K562 (cell line): ENCODE measurements at regions not wholly inside any gene's neighbourhood (a gene's known extent, or its start where the extent isn't known, plus 50 kb on each side); places are given as distances from the start of the nearest gene placed in this dataset.

Experiments
- DIDO1 ChIP-seq: fragments of 450-650 bp; IDR thresholded peaks from 2 replicates; pipeline ENCODE4 v1.6.1; 2016; ENCODE audit warnings: low read depth, missing biosample characterization, missing genetic modification characterization
- DMBX1 ChIP-seq: fragments of 250-450 bp; sonication (Bioruptor Pico); IDR thresholded peaks from 2 replicates; pipeline ENCODE4 v1.8.0; 2022; ENCODE audit warnings: inconsistent platforms, mild to moderate bottlenecking, moderate library complexity, borderline replicate concordance
- FOXJ2 ChIP-seq: fragments of 200-800 bp; sonication (Bioruptor generic); IDR thresholded peaks from 2 replicates; pipeline ENCODE4 v1.6.1; 2016; ENCODE audit warnings: missing genetic modification characterization, missing compliant biosample characterization
- GTF2A2 ChIP-seq: IDR thresholded peaks from 2 replicates; pipeline ENCODE4 v1.6.1; 2016; ENCODE audit warnings: mild to moderate bottlenecking, missing genetic modification characterization, missing compliant biosample characterization
- HDGF ChIP-seq: fragments of 450-650 bp; IDR thresholded peaks from 2 replicates; pipeline ENCODE4 v1.6.1; 2016
- HNRNPLL ChIP-seq: fragments of 200-400 bp; formaldehyde crosslinking; IDR thresholded peaks from 2 replicates; pipeline ENCODE4 v1.6.1; 2017; ENCODE audit warnings: low read length, low read depth, mild to moderate bottlenecking; ENCODE audit not compliant: poor library complexity, severe bottlenecking
- MAFK ChIP-seq: IDR thresholded peaks from 2 replicates; pipeline ENCODE4 v1.6.1; 2011; ENCODE audit warnings: low read length, improper control_type of control experiment
- MAX ChIP-seq: sonication (generic); formaldehyde crosslinking; IDR thresholded peaks from 2 replicates; pipeline ENCODE4 v1.9.0; 2022; ENCODE audit warnings: mild to moderate bottlenecking, missing genetic modification reagents
- MCM5 ChIP-seq: fragments of 450-650 bp; IDR thresholded peaks from 2 replicates; pipeline ENCODE4 v1.6.1; 2016; ENCODE audit warnings: low read depth
- MTA2 ChIP-seq: fragments of 450-650 bp; IDR thresholded peaks from 2 replicates; pipeline ENCODE4 v1.6.1; 2016; ENCODE audit warnings: low read depth
- NCOA2 ChIP-seq, 2 experiments: fragments of 450-650 bp; IDR thresholded peaks; 2 replicates each; pipeline ENCODE4 v1.6.1; 2018; ENCODE audit warnings: mild to moderate bottlenecking in 2 of 2, moderate library complexity in 1 of 2; ENCODE audit not compliant: partially characterized antibody in 2 of 2
- PHTF2 ChIP-seq: fragments of 250-450 bp; sonication (Bioruptor Pico); IDR thresholded peaks from 2 replicates; pipeline ENCODE4 v1.5.0; 2021; ENCODE audit warnings: mild to moderate bottlenecking
- POLR2AphosphoS5 ChIP-seq: IDR thresholded peaks from 2 replicates; pipeline ENCODE4 v1.6.1; 2011; ENCODE audit warnings: mild to moderate bottlenecking, low read depth, low read length, moderate library complexity; ENCODE audit not compliant: control insufficient read depth, insufficient read depth
- PTBP1 ChIP-seq: fragments of 200-400 bp; formaldehyde crosslinking; IDR thresholded peaks from 2 replicates; pipeline ENCODE4 v1.6.1; 2017; ENCODE audit warnings: low read depth, low read length
- RBM22 ChIP-seq: fragments of 200-400 bp; formaldehyde crosslinking; IDR thresholded peaks from 2 replicates; pipeline ENCODE4 v1.6.1; 2018; ENCODE audit warnings: low read length, low read depth; ENCODE audit not compliant: poor library complexity, severe bottlenecking
- RBM34 ChIP-seq: fragments of 200-400 bp; formaldehyde crosslinking; IDR thresholded peaks from 2 replicates; pipeline ENCODE4 v1.6.1; 2018; ENCODE audit warnings: low read length, borderline replicate concordance; ENCODE audit not compliant: insufficient read depth
- SRSF9 ChIP-seq: fragments of 200-400 bp; formaldehyde crosslinking; IDR thresholded peaks from 2 replicates; pipeline ENCODE4 v1.6.1; 2017; ENCODE audit warnings: low read depth, low read length, borderline replicate concordance
- STAG1 ChIP-seq: sonication (generic); formaldehyde crosslinking; IDR thresholded peaks from 2 replicates; pipeline ENCODE4 v1.5.0; 2020; ENCODE audit warnings: missing genetic modification reagents, borderline replicate concordance
- TCF15 ChIP-seq: fragments of 250-450 bp; sonication (Bioruptor Pico); IDR thresholded peaks from 2 replicates; pipeline ENCODE4 v1.8.0; 2022; ENCODE audit warnings: moderate library complexity, mild to moderate bottlenecking, inconsistent platforms
- ZBTB11 ChIP-seq, 3 experiments: fragments of 200-800 bp in 1 of 3; fragments of 250-450 bp in 1 of 3; fragments of 450-650 bp in 1 of 3; sonication (Bioruptor Pico) in 1 of 3; sonication (Bioruptor generic) in 1 of 3; formaldehyde crosslinking in 1 of 3; IDR thresholded peaks; 2 replicates each; pipeline versions ENCODE4 v1.6.1 to v1.8.0; 2016 to 2022; ENCODE audit warnings: mild to moderate bottlenecking in 2 of 3, missing genetic modification characterization in 2 of 3, missing compliant biosample characterization in 1 of 3, moderate library complexity in 1 of 3
- ZNF263 ChIP-seq: sonication (generic); formaldehyde crosslinking; IDR thresholded peaks from 2 replicates; pipeline ENCODE4 v1.8.0; 2022; ENCODE audit warnings: mild to moderate bottlenecking, missing genetic modification reagents, borderline replicate concordance
- ZNF316 ChIP-seq: fragments of 450-650 bp; IDR thresholded peaks from 2 replicates; pipeline ENCODE4 v1.6.1; 2016
- ZNF639 ChIP-seq, 2 experiments: fragments of 200-800 bp in 1 of 2; sonication (Bioruptor generic) in 1 of 2; sonication (generic) in 1 of 2; formaldehyde crosslinking in 1 of 2; IDR thresholded peaks in 1 of 2; conservative IDR thresholded peaks in 1 of 2; 2 replicates each; pipeline versions ENCODE4 v1.5.0 to v1.6.1; 2016 to 2020; ENCODE audit warnings: missing compliant biosample characterization in 1 of 2, missing genetic modification characterization in 1 of 2, missing genetic modification reagents in 1 of 2
- ZNF668 ChIP-seq: fragments of 250-450 bp; sonication (Bioruptor Pico); IDR thresholded peaks from 2 replicates; pipeline ENCODE4 v1.8.0; 2022; ENCODE audit warnings: mild to moderate bottlenecking, inconsistent platforms
- ZNF830 ChIP-seq: fragments of 250-450 bp; sonication (Bioruptor Pico); IDR thresholded peaks from 2 replicates; pipeline ENCODE4 v1.5.0; 2021; ENCODE audit warnings: mild to moderate bottlenecking

GRCh38 chr4:99714179-99714578 is 56.6 kb upstream of the C4orf54 start (continued):
- TF ChIP-seq ZBTB11 (CRISPR knock-in tag; IDR thresholded peaks at IDR 0.05), result no peak
- no peak for TF ChIP-seq HDGF
- TF ChIP-seq ZNF263 (CRISPR knock-in tag), result no peak
- TF ChIP-seq RBM34, result no peak
- TF ChIP-seq PHTF2 (CRISPR knock-in tag), result no peak
- no peak for TF ChIP-seq TCF15
- no peak for TF ChIP-seq NCOA2 (IDR thresholded peaks at IDR 0.05; ENCODE audit: partially characterized antibody in 2 of 2)
- TF ChIP-seq MCM5, result no peak
- no peak for TF ChIP-seq MAX
- no peak for TF ChIP-seq RBM22
- TF ChIP-seq GTF2A2 (tag), result 0 out of 2 replicates have a peak, but pooled peaks have one; percentile 21
- TF ChIP-seq DIDO1, result no peak
- TF ChIP-seq HNRNPLL, result no peak
- TF ChIP-seq FOXJ2, result no peak
- TF ChIP-seq MTA2, result no peak
- TF ChIP-seq PTBP1, result no peak
- peak; percentile 92 for TF ChIP-seq ZNF316
- no peak for TF ChIP-seq ZNF639 (CRISPR knock-in tag; conservative IDR thresholded peaks at IDR 0.05 in 1 of 2, IDR thresholded peaks at IDR 0.05 in 1 of 2)
- TF ChIP-seq ZNF668, result no peak
- peak; percentile 60 for TF ChIP-seq MAFK
- no peak for TF ChIP-seq POLR2AphosphoS5
- TF ChIP-seq STAG1 (CRISPR knock-in tag), result no peak
- TF ChIP-seq DMBX1 (CRISPR knock-in tag), result peak; percentile 85; the same call in 1 of the 2 replicates
- no peak for TF ChIP-seq ZNF830 (CRISPR knock-in tag)
- no peak for TF ChIP-seq SRSF9
